ENCODE measurements at regions not wholly inside any gene's neighbourhood (a gene's known extent, or its start where the extent isn't known, plus 50 kb on each side); places are given as distances from the start of the nearest gene placed in this dataset.

GRCh38 chr21:26784974-26785373 lies 60.2 kb downstream of the ADAMTS1 start:
- no peak for DNase-seq

- no peak for DNase-seq
Observed at GRCh38 chr21:26783466-26784195, 61.6 kb downstream of the ADAMTS1 start.

GRCh38 chr21:26782747-26783146 lies 62.5 kb downstream of the ADAMTS1 start:
- DNase-seq = no peak

- DNase-seq = no peak
Observed at GRCh38 chr21:26782331-26782730, 62.9 kb downstream of the ADAMTS1 start.

- no peak for DNase-seq
Observed at GRCh38 chr21:26781331-26781730, 63.9 kb downstream of the ADAMTS1 start.

GRCh38 chr21:26777166-26777565 lies 68.0 kb downstream of the ADAMTS1 start:
- no peak for DNase-seq

GRCh38 chr21:26776310-26777021 lies 68.7 kb downstream of the ADAMTS1 start:
- no peak for DNase-seq

GRCh38 chr21:26773058-26773457 lies 72.2 kb downstream of the ADAMTS1 start:
- DNase-seq = no peak

GRCh38 chr21:26769613-26770188 lies 75.5 kb downstream of the ADAMTS1 start:
- DNase-seq = no peak

GRCh38 chr21:26766826-26767325 lies 78.3 kb downstream of the ADAMTS1 start:
- no peak for DNase-seq

- no peak for DNase-seq
Observed at GRCh38 chr21:26761174-26761915, 83.9 kb downstream of the ADAMTS1 start.

GRCh38 chr21:26759731-26760130 lies 85.5 kb downstream of the ADAMTS1 start:
- DNase-seq = no peak

GRCh38 chr21:26758083-26758880 lies 86.9 kb downstream of the ADAMTS1 start:
- no peak for DNase-seq

- no peak for DNase-seq
Observed at GRCh38 chr21:26756491-26757159, 88.6 kb downstream of the ADAMTS1 start.

- no peak for DNase-seq
Observed at GRCh38 chr21:26754853-26755252, 90.4 kb downstream of the ADAMTS1 start.

GRCh38 chr21:26753822-26754221 lies 91.4 kb downstream of the ADAMTS1 start:
- DNase-seq = no peak

- DNase-seq = no peak
Observed at GRCh38 chr21:26752849-26753248, 92.4 kb downstream of the ADAMTS1 start.

- DNase-seq = no peak
Observed at GRCh38 chr21:26751305-26751704, 93.9 kb downstream of the ADAMTS1 start.

GRCh38 chr21:26748066-26748465 lies 97.1 kb downstream of the ADAMTS1 start:
- no peak for DNase-seq

- no peak for DNase-seq
Observed at GRCh38 chr21:26747216-26747615, 98.0 kb downstream of the ADAMTS1 start.

- DNase-seq = no peak
Observed at GRCh38 chr21:26743524-26743923, 101.7 kb downstream of the ADAMTS1 start.

GRCh38 chr21:26739189-26739588 lies 106.0 kb downstream of the ADAMTS1 start:
- DNase-seq = no peak
